NCI-H2196 treated with DMSO at 0.1 percent for 48 hours (cell line): ENCODE measurements at regions not wholly inside any gene's neighbourhood (a gene's known extent, or its start where the extent isn't known, plus 50 kb on each side); places are given as distances from the start of the nearest gene placed in this dataset.

ENCODE experiments used
- DNase-seq: peaks from one replicate; lab custom pipeline; 2025; ENCODE audit not compliant: unreplicated experiment; lab: John Stamatoyannopoulos, UW

GRCh38 chr16:86373276-86373901 is 136.9 kb upstream of the FOXF1 start:
- DNase-seq: no peak

GRCh38 chr16:86374603-86375130 is 135.7 kb upstream of the FOXF1 start:
- DNase-seq: no peak

GRCh38 chr16:86375364-86375763 is 135.0 kb upstream of the FOXF1 start:
- DNase-seq: no peak

GRCh38 chr16:86375851-86376250 is 134.5 kb upstream of the FOXF1 start:
- no peak for DNase-seq

GRCh38 chr16:86376837-86377236 is 133.5 kb upstream of the FOXF1 start:
- DNase-seq: no peak

- DNase-seq: no peak
Measured at GRCh38 chr16:86377251-86378022, 132.9 kb upstream of the FOXF1 start.

GRCh38 chr16:86378128-86378527 is 132.2 kb upstream of the FOXF1 start:
- no peak for DNase-seq

- DNase-seq: no peak
Measured at GRCh38 chr16:86378831-86379504, 131.4 kb upstream of the FOXF1 start.

GRCh38 chr16:86379505-86379846 is 130.9 kb upstream of the FOXF1 start:
- DNase-seq: no peak

- DNase-seq: no peak
Measured at GRCh38 chr16:86380030-86380429, 130.3 kb upstream of the FOXF1 start.

- DNase-seq: no peak
Measured at GRCh38 chr16:86381491-86381890, 128.8 kb upstream of the FOXF1 start.

- DNase-seq: no peak
Measured at GRCh38 chr16:86382067-86382773, 128.1 kb upstream of the FOXF1 start.

GRCh38 chr16:86382774-86383407 is 127.4 kb upstream of the FOXF1 start:
- no peak for DNase-seq

- DNase-seq: no peak
Measured at GRCh38 chr16:86383488-86384262, 126.7 kb upstream of the FOXF1 start.

- no peak for DNase-seq
Measured at GRCh38 chr16:86384263-86384649, 126.1 kb upstream of the FOXF1 start.

- DNase-seq: no peak
Measured at GRCh38 chr16:86384980-86385379, 125.3 kb upstream of the FOXF1 start.

- no peak for DNase-seq
Measured at GRCh38 chr16:86387468-86388440, 122.6 kb upstream of the FOXF1 start.

GRCh38 chr16:86388976-86389375 is 121.4 kb upstream of the FOXF1 start:
- DNase-seq: no peak
